RWPE1 (cell line): ENCODE measurements at regions not wholly inside any gene's neighbourhood (a gene's known extent, or its start where the extent isn't known, plus 50 kb on each side); places are given as distances from the start of the nearest gene placed in this dataset.

ENCODE experiments used
- CTCF ChIA-PET: fragments of 350-600 bp; sonication (Branson Sonifier 250); formaldehyde crosslinking; extraction: SDS; loops from one replicate; lab custom pipeline; 2021; lab: Yijun Ruan, JAX
- POLR2A ChIA-PET: fragments of 400-600 bp; formaldehyde crosslinking; extraction: SDS; loops from one replicate; lab custom pipeline; 2020; ENCODE audit warnings: antibody characterized with exemption; ENCODE audit not compliant: low non-redundant PET; lab: Yijun Ruan, JAX
- DNase-seq: peaks from one replicate; pipeline ENCODE4 v3.0.0; 2012; ENCODE audit warnings: low spot score
- H3K27ac ChIP-seq: fragments of 450-650 bp; 2 replicates; pipeline ENCODE4 v1.5.1; 2017
- CTCF ChIP-seq: fragments of 450-650 bp; conservative IDR thresholded peaks from 2 replicates; pipeline ENCODE4 v1.5.1; 2017; ENCODE audit warnings: low read depth, mild to moderate bottlenecking

GRCh38 chr3:3707858-3708768 lies 91.1 kb upstream of the LRRN1 start:
- no peak for DNase-seq
- CTCF ChIA-PET: no interaction called here

GRCh38 chr3:3705090-3705775 lies 94.0 kb upstream of the LRRN1 start:
- CTCF ChIA-PET: interaction anchor here (0.7 kb wide), 1 partner anchor 10 kb away, joined by 3 read pairs; no protein-coding TSS in a partner anchor

More at GRCh38 chr3:3707858-3708768, 91.1 kb upstream of the LRRN1 start:
- POLR2A ChIA-PET: no interaction called here
- H3K27ac ChIP-seq: no peak overlapping the region
- TF ChIP-seq CTCF: no peak

GRCh38 chr3:3701949-3702348 lies 97.3 kb upstream of the LRRN1 start:
- H3K27ac ChIP-seq: no peak overlapping the region
- ChIA-PET CTCF (no interaction called here), POLR2A (no interaction called here)
- no peak for TF ChIP-seq CTCF
- DNase-seq: no peak

More at GRCh38 chr3:3705090-3705775, 94.0 kb upstream of the LRRN1 start:
- no peak overlapping the region for H3K27ac ChIP-seq
- DNase-seq: no peak
- TF ChIP-seq CTCF: no peak
- POLR2A ChIA-PET: no interaction called here

- DNase-seq: no peak
- ChIA-PET CTCF (no interaction called here), POLR2A (no interaction called here)
- H3K27ac ChIP-seq: no peak overlapping the region
- TF ChIP-seq CTCF: no peak
Observed at GRCh38 chr3:3699816-3700633, 99.2 kb upstream of the LRRN1 start.

GRCh38 chr3:3699407-3699806 lies 99.8 kb upstream of the LRRN1 start:
- ChIA-PET POLR2A (no interaction called here), CTCF (no interaction called here)
- TF ChIP-seq CTCF: no peak
- no peak overlapping the region for H3K27ac ChIP-seq
- DNase-seq: no peak

GRCh38 chr3:3696345-3696744 lies 102.9 kb upstream of the LRRN1 start:
- ChIA-PET CTCF (no interaction called here), POLR2A (no interaction called here)
- H3K27ac ChIP-seq: no peak overlapping the region
- no peak for TF ChIP-seq CTCF
- no peak for DNase-seq
